Spinal cord (tissue), 9 donors: ENCODE measurements at regions not wholly inside any gene's neighbourhood (a gene's known extent, or its start where the extent isn't known, plus 50 kb on each side); places are given as distances from the start of the nearest gene placed in this dataset.

ENCODE experiments used
- DNase-seq, 6 donors: peaks; one replicate each; pipeline versions ENCODE4 v3.0.0 to v3.0.0-alpha.2; 2013 to 2015; ENCODE audit warnings: low spot score in 6 of 6, low read depth in 4 of 6
- H3K27ac ChIP-seq: one replicate; pipeline ENCODE4 v1.5.1; 2013; ENCODE audit warnings: low read depth, low read length, control low read depth
- H3K27me3 ChIP-seq: one replicate; pipeline ENCODE4 v1.6.1; 2013; ENCODE audit warnings: low read length; ENCODE audit not compliant: control insufficient read depth, insufficient read depth
- H3K36me3 ChIP-seq: one replicate; pipeline ENCODE4 v1.6.1; 2013; ENCODE audit warnings: low read length; ENCODE audit not compliant: control insufficient read depth, insufficient read depth
- H3K4me1 ChIP-seq: one replicate; pipeline ENCODE4 v1.6.1; 2013; ENCODE audit warnings: low read length; ENCODE audit not compliant: control insufficient read depth, insufficient read depth
- H3K4me3 ChIP-seq: one replicate; pipeline ENCODE4 v1.5.1; 2013; ENCODE audit warnings: low read depth, low read length, control low read depth
- H3K9me3 ChIP-seq: one replicate; pipeline ENCODE4 v1.6.1; 2013; ENCODE audit warnings: low read length; ENCODE audit not compliant: control insufficient read depth, insufficient read depth
- WGBS: methylation state at CpG from one replicate; pipeline ENCODE4 v1.1.5; 2013; ENCODE audit warnings: missing lambda C conversion rate; ENCODE audit not compliant: insufficient coverage; 5-methylcytosine and 5-hydroxymethylcytosine counted together
- donor health status: healthy.

GRCh38 chr11:92810423-92811064, 158.9 kb upstream of the MTNR1B start:
- H3K27ac ChIP-seq, result no peak overlapping the region
- H3K27me3 ChIP-seq, result no peaks in the 10 kb centered on the region
- DNase-seq, result no peak
- WGBS, result 80% methylated on average over 1 of the region's 6 CpGs
- no peaks in the 10 kb centered on the region for H3K4me1 ChIP-seq
- no peak overlapping the region for H3K4me3 ChIP-seq
- no peaks in the 10 kb centered on the region for H3K9me3 ChIP-seq
- peaks cover 2% of the 10 kb centered on the region for H3K36me3 ChIP-seq

- no peak overlapping the region for H3K27ac ChIP-seq
These were observed 158.1 kb upstream of the MTNR1B start for GRCh38 chr11:92811341-92811740.

GRCh38 chr11:92812841-92813240, 156.6 kb upstream of the MTNR1B start:
- H3K27me3 ChIP-seq, result no peaks in the 10 kb centered on the region
- H3K4me1 ChIP-seq, result no peaks in the 10 kb centered on the region
- no peak overlapping the region for H3K27ac ChIP-seq
- no peak for DNase-seq
- WGBS, result no CpG with 5 or more reads among the region's 5 CpGs
- no peaks in the 10 kb centered on the region for H3K9me3 ChIP-seq
- no peak overlapping the region for H3K4me3 ChIP-seq
- peaks cover 8% of the 10 kb centered on the region for H3K36me3 ChIP-seq

More at GRCh38 chr11:92811341-92811740, 158.1 kb upstream of the MTNR1B start:
- DNase-seq, result no peak
- Histone ChIP-seq H3K36me3 (peaks cover 5% of the 10 kb centered on the region), H3K4me3 (no peak overlapping the region), H3K27me3 (no peaks in the 10 kb centered on the region), H3K4me1 (no peaks in the 10 kb centered on the region), H3K9me3 (no peaks in the 10 kb centered on the region)
- 86% methylated on average over 1 of the region's 2 CpGs for WGBS

GRCh38 chr11:92819830-92820229, 149.6 kb upstream of the MTNR1B start:
- no peak for DNase-seq
- Histone ChIP-seq H3K4me1 (no peaks in the 10 kb centered on the region), H3K27ac (no peak overlapping the region), H3K9me3 (no peaks in the 10 kb centered on the region), H3K4me3 (no peak overlapping the region), H3K36me3 (peaks cover 6% of the 10 kb centered on the region), H3K27me3 (no peaks in the 10 kb centered on the region)
- WGBS, result 83% methylated on average over 1 of the region's 2 CpGs

- H3K27ac ChIP-seq, result no peak overlapping the region
- no peaks in the 10 kb centered on the region for H3K4me1 ChIP-seq
- no peak for DNase-seq
- H3K4me3 ChIP-seq, result no peak overlapping the region
- H3K36me3 ChIP-seq, result peaks cover 6% of the 10 kb centered on the region
- no peaks in the 10 kb centered on the region for H3K9me3 ChIP-seq
- H3K27me3 ChIP-seq, result no peaks in the 10 kb centered on the region
These were observed 148.6 kb upstream of the MTNR1B start for GRCh38 chr11:92820860-92821259.

- no peaks in the 10 kb centered on the region for H3K9me3 ChIP-seq
- 97% methylated on average over 3 of the region's 3 CpGs for WGBS
- H3K27ac ChIP-seq, result no peak overlapping the region
These were observed 147.0 kb upstream of the MTNR1B start for GRCh38 chr11:92822410-92822809.

GRCh38 chr11:92826136-92826535, 143.3 kb upstream of the MTNR1B start:
- WGBS, result 100% methylated on average over 1 of the region's 1 CpG
- no peak for DNase-seq
- Histone ChIP-seq H3K9me3 (no peaks in the 10 kb centered on the region), H3K27me3 (no peaks in the 10 kb centered on the region), H3K4me3 (no peak overlapping the region), H3K36me3 (no peaks in the 10 kb centered on the region), H3K4me1 (peaks cover 10% of the 10 kb centered on the region), H3K27ac (no peak overlapping the region)

More at GRCh38 chr11:92822410-92822809, 147.0 kb upstream of the MTNR1B start:
- H3K4me1 ChIP-seq, result no peaks in the 10 kb centered on the region
- H3K36me3 ChIP-seq, result no peaks in the 10 kb centered on the region
- H3K27me3 ChIP-seq, result no peaks in the 10 kb centered on the region
- no peak for DNase-seq
- H3K4me3 ChIP-seq, result no peak overlapping the region

- no peaks in the 10 kb centered on the region for H3K27me3 ChIP-seq
- no peak overlapping the region for H3K27ac ChIP-seq
- WGBS, result no CpG with 5 or more reads among the region's 1 CpG
- H3K4me3 ChIP-seq, result no peak overlapping the region
- no peaks in the 10 kb centered on the region for H3K9me3 ChIP-seq
- peaks cover 10% of the 10 kb centered on the region for H3K4me1 ChIP-seq
- H3K36me3 ChIP-seq, result peaks cover under 1% of the 10 kb centered on the region
- DNase-seq, result no peak
These were observed 142.8 kb upstream of the MTNR1B start for GRCh38 chr11:92826603-92827002.

- Histone ChIP-seq H3K36me3 (peaks cover 6% of the 10 kb centered on the region), H3K4me1 (peaks cover 10% of the 10 kb centered on the region), H3K27ac (no peak overlapping the region), H3K4me3 (no peak overlapping the region), H3K27me3 (no peaks in the 10 kb centered on the region), H3K9me3 (no peaks in the 10 kb centered on the region)
- DNase-seq, result peak in 1 of 6 donors; percentile 47
- WGBS, result 73% methylated on average over 1 of the region's 2 CpGs
These were observed 142.3 kb upstream of the MTNR1B start for GRCh38 chr11:92827132-92827531.

GRCh38 chr11:92828556-92828955, 140.9 kb upstream of the MTNR1B start:
- Histone ChIP-seq H3K27me3 (no peaks in the 10 kb centered on the region), H3K4me3 (no peak overlapping the region), H3K27ac (peak overlapping the region; percentile 20), H3K36me3 (peaks cover 8% of the 10 kb centered on the region), H3K4me1 (peaks cover 10% of the 10 kb centered on the region), H3K9me3 (no peaks in the 10 kb centered on the region)
- WGBS, result 25% methylated on average over 1 of the region's 2 CpGs
- DNase-seq, result peak in 4 of 6 donors; percentile 42 to 89 (median 62)
